HL-60 (cell line): ENCODE measurements at regions not wholly inside any gene's neighbourhood (a gene's known extent, or its start where the extent isn't known, plus 50 kb on each side); places are given as distances from the start of the nearest gene placed in this dataset.

Experiments used
- DNase-seq, 2 experiments: peaks; one replicate each; pipeline ENCODE4 v3.0.0-alpha.2; 2010 to 2020; ENCODE audit warnings: low read depth in 1 of 2, low spot score in 1 of 2
- H3K27ac ChIP-seq: fragments of 250-450 bp; sonication (Bioruptor Pico); replicated peaks from 2 replicates; pipeline ENCODE4 v1.5.1; 2020; ENCODE audit warnings: mild to moderate bottlenecking, moderate library complexity
- H3K27me3 ChIP-seq: fragments of 250-450 bp; sonication (Bioruptor Pico); 2 replicates; pipeline ENCODE4 v1.5.1; 2021; ENCODE audit warnings: mild to moderate bottlenecking, moderate library complexity; ENCODE audit not compliant: insufficient read depth, poor library complexity, severe bottlenecking
- H3K4me3 ChIP-seq: replicated peaks from 2 replicates; pipeline ENCODE4 v1.5.1; 2011; ENCODE audit warnings: mild to moderate bottlenecking, control low read depth, low read length; ENCODE audit not compliant: insufficient read depth
- CTCF ChIP-seq: IDR thresholded peaks from one replicate; pipeline ENCODE4 v1.5.1; 2011; ENCODE audit warnings: low read length, control low read depth, inconsistent platforms; ENCODE audit not compliant: insufficient read depth
- GABPA ChIP-seq: IDR thresholded peaks from 2 replicates; pipeline ENCODE4 v1.6.1; 2012; ENCODE audit warnings: low read depth
- POLR2AphosphoS5 ChIP-seq: IDR thresholded peaks from 2 replicates; pipeline ENCODE4 v1.6.1; 2012; ENCODE audit warnings: low read depth
- REST ChIP-seq: IDR thresholded peaks from 2 replicates; pipeline ENCODE4 v1.6.1; 2012; ENCODE audit warnings: low read depth; ENCODE audit not compliant: insufficient replicate concordance
- SPI1 ChIP-seq: IDR thresholded peaks from 2 replicates; pipeline ENCODE4 v1.6.1; 2012; ENCODE audit warnings: low read depth, mild to moderate bottlenecking, borderline replicate concordance

- TF ChIP-seq POLR2AphosphoS5 (no peak), REST (no peak), GABPA (no peak), SPI1 (no peak), CTCF (no peak)
- Histone ChIP-seq H3K27me3 (no peaks in the 10 kb centered on the region), H3K4me3 (no peak overlapping the region), H3K27ac (no peak overlapping the region)
- no peak for DNase-seq
Measured at GRCh38 chr9:18185196-18185595, 288.8 kb upstream of the ADAMTSL1 start.

- no peak for DNase-seq
- H3K4me3 ChIP-seq, result no peak overlapping the region
- H3K27me3 ChIP-seq, result no peaks in the 10 kb centered on the region
- no peak for TF ChIP-seq CTCF
- TF ChIP-seq REST, result no peak
- no peak for TF ChIP-seq GABPA
- no peak for TF ChIP-seq POLR2AphosphoS5
- TF ChIP-seq SPI1, result no peak
- H3K27ac ChIP-seq, result no peak overlapping the region
Measured at GRCh38 chr9:18188971-18189370, 285.0 kb upstream of the ADAMTSL1 start.

GRCh38 chr9:18189871-18190670, 283.9 kb upstream of the ADAMTSL1 start:
- no peak overlapping the region for H3K27ac ChIP-seq
- no peak for TF ChIP-seq POLR2AphosphoS5
- no peak for TF ChIP-seq REST
- no peak for TF ChIP-seq GABPA
- TF ChIP-seq SPI1, result no peak
- TF ChIP-seq CTCF, result no peak
- DNase-seq, result no peak

More at GRCh38 chr9:18189871-18190670, 283.9 kb upstream of the ADAMTSL1 start:
- Histone ChIP-seq H3K27me3 (no peaks in the 10 kb centered on the region), H3K4me3 (no peak overlapping the region)
